Suprapubic skin (tissue), 4 donors: ENCODE measurements at regions not wholly inside any gene's neighbourhood (a gene's known extent, or its start where the extent isn't known, plus 50 kb on each side); places are given as distances from the start of the nearest gene placed in this dataset.

Source experiments
- DNase-seq, 2 donors: peaks; one replicate each; pipeline ENCODE4 v3.0.0-alpha.2; 2019; ENCODE audit warnings: low spot score in 2 of 2
- H3K27ac ChIP-seq: fragments of 200-600 bp; sonication (generic); one replicate; pipeline ENCODE4 v1.5.1; 2019
- H3K27me3 ChIP-seq: fragments of 200-600 bp; sonication (generic); one replicate; pipeline ENCODE4 v1.5.1; 2019
- H3K36me3 ChIP-seq: fragments of 200-600 bp; sonication (generic); one replicate; pipeline ENCODE4 v1.5.1; 2019
- H3K4me1 ChIP-seq: fragments of 200-600 bp; sonication (generic); one replicate; pipeline ENCODE4 v1.5.1; 2019
- H3K4me3 ChIP-seq: fragments of 200-600 bp; sonication (generic); one replicate; pipeline ENCODE4 v1.5.1; 2019; ENCODE audit warnings: mild to moderate bottlenecking
- H3K9me3 ChIP-seq: fragments of 200-600 bp; sonication (generic); one replicate; pipeline ENCODE4 v1.5.1; 2019
- CTCF ChIP-seq, 2 donors: fragments of 200-600 bp in 1 of 2; fragments of 450-650 bp in 1 of 2; sonication (generic) in 1 of 2; IDR thresholded peaks; one replicate each; pipeline ENCODE4 v1.5.1; 2016 to 2019; ENCODE audit warnings: antibody characterized with exemption in 2 of 2, mild to moderate bottlenecking in 1 of 2, moderate library complexity in 1 of 2
- EP300 ChIP-seq: sonication (generic); formaldehyde crosslinking; IDR thresholded peaks from one replicate; pipeline ENCODE4 v1.6.1; 2017; ENCODE audit warnings: antibody characterized with exemption
- POLR2A ChIP-seq, 2 donors: fragments of 450-650 bp; IDR thresholded peaks; one replicate each; pipeline ENCODE4 v1.6.1; 2017; ENCODE audit warnings: antibody characterized with exemption in 2 of 2, mild to moderate bottlenecking in 2 of 2, moderate library complexity in 2 of 2
- POLR2AphosphoS5 ChIP-seq, 3 donors: sonication (generic); formaldehyde crosslinking; IDR thresholded peaks; one replicate each; pipeline ENCODE4 v1.6.1; 2017; ENCODE audit warnings: antibody characterized with exemption in 3 of 3
- WGBS: methylation state at CpG from one replicate; pipeline ENCODE4 v1.1.5; 2018; 5-methylcytosine and 5-hydroxymethylcytosine counted together

GRCh38 chr14:41146391-41146790 is 460.3 kb upstream of the LRFN5 start:
- TF ChIP-seq POLR2A (IDR thresholded peaks at IDR 0.05) (no peak), CTCF (IDR thresholded peaks at IDR 0.05) (no peak)
- Histone ChIP-seq H3K4me1 (no peaks in the 10 kb centered on the region), H3K4me3 (no peak overlapping the region), H3K9me3 (no peaks in the 10 kb centered on the region), H3K27me3 (no peaks in the 10 kb centered on the region), H3K27ac (no peak overlapping the region), H3K36me3 (no peaks in the 10 kb centered on the region)
- WGBS = 34% methylated on average over 2 of the region's 2 CpGs
- DNase-seq = no peak

- DNase-seq = no peak
- WGBS = 89% methylated on average over 7 of the region's 10 CpGs
- no peak overlapping the region for H3K4me3 ChIP-seq
- no peaks in the 10 kb centered on the region for H3K36me3 ChIP-seq
- H3K27me3 ChIP-seq = no peaks in the 10 kb centered on the region
- no peak for TF ChIP-seq CTCF (IDR thresholded peaks at IDR 0.05)
- no peak for TF ChIP-seq POLR2A (IDR thresholded peaks at IDR 0.05)
- no peak for TF ChIP-seq EP300
- TF ChIP-seq POLR2AphosphoS5 (IDR thresholded peaks at IDR 0.05) = no peak
- H3K27ac ChIP-seq = no peak overlapping the region
- no peaks in the 10 kb centered on the region for H3K9me3 ChIP-seq
- H3K4me1 ChIP-seq = no peaks in the 10 kb centered on the region
Observed at GRCh38 chr14:41144370-41144769, 462.3 kb upstream of the LRFN5 start.

GRCh38 chr14:41137741-41138140 is 468.9 kb upstream of the LRFN5 start:
- no peak overlapping the region for H3K4me3 ChIP-seq
- no peaks in the 10 kb centered on the region for H3K4me1 ChIP-seq
- no peaks in the 10 kb centered on the region for H3K27me3 ChIP-seq
- H3K27ac ChIP-seq = no peak overlapping the region
- no peaks in the 10 kb centered on the region for H3K36me3 ChIP-seq
- no peak for DNase-seq
- no peaks in the 10 kb centered on the region for H3K9me3 ChIP-seq
- no peak for TF ChIP-seq POLR2A (IDR thresholded peaks at IDR 0.05)
- no peak for TF ChIP-seq POLR2AphosphoS5 (IDR thresholded peaks at IDR 0.05)
- TF ChIP-seq EP300 = no peak
- TF ChIP-seq CTCF (IDR thresholded peaks at IDR 0.05) = no peak
- WGBS = 65% methylated on average over 2 of the region's 2 CpGs

- H3K9me3 ChIP-seq = no peaks in the 10 kb centered on the region
- H3K4me3 ChIP-seq = no peak overlapping the region
- TF ChIP-seq CTCF (IDR thresholded peaks at IDR 0.05) (no peak), EP300 (no peak), POLR2AphosphoS5 (IDR thresholded peaks at IDR 0.05) (no peak), POLR2A (IDR thresholded peaks at IDR 0.05) (no peak)
- no peaks in the 10 kb centered on the region for H3K4me1 ChIP-seq
- DNase-seq = no peak
- H3K27ac ChIP-seq = no peak overlapping the region
- H3K36me3 ChIP-seq = no peaks in the 10 kb centered on the region
- WGBS = 78% methylated on average over 2 of the region's 2 CpGs
- no peaks in the 10 kb centered on the region for H3K27me3 ChIP-seq
Observed at GRCh38 chr14:41130274-41130673, 476.4 kb upstream of the LRFN5 start.

- WGBS = 56% methylated on average over 4 of the region's 4 CpGs
- no peak for DNase-seq
- TF ChIP-seq CTCF (IDR thresholded peaks at IDR 0.05) = no peak
- TF ChIP-seq POLR2A (IDR thresholded peaks at IDR 0.05) = no peak
- TF ChIP-seq POLR2AphosphoS5 (IDR thresholded peaks at IDR 0.05) = no peak
- TF ChIP-seq EP300 = no peak
Observed at GRCh38 chr14:41120402-41120801, 486.3 kb upstream of the LRFN5 start.

More at GRCh38 chr14:41120402-41120801, 486.3 kb upstream of the LRFN5 start:
- Histone ChIP-seq H3K27me3 (no peaks in the 10 kb centered on the region), H3K36me3 (no peaks in the 10 kb centered on the region), H3K4me1 (no peaks in the 10 kb centered on the region), H3K27ac (no peak overlapping the region), H3K9me3 (no peaks in the 10 kb centered on the region), H3K4me3 (no peak overlapping the region)
